HG03439 (cell line): ENCODE measurements at regions not wholly inside any gene's neighbourhood (a gene's known extent, or its start where the extent isn't known, plus 50 kb on each side); places are given as distances from the start of the nearest gene placed in this dataset.

Experiments
- ATAC-seq: cut with Tn5 transposase; IDR thresholded peaks from one replicate; pipeline ENCODE4 v1.9.1; 2021; ENCODE audit warnings: mild to moderate bottlenecking, moderate library complexity; ENCODE audit not compliant: unreplicated experiment

GRCh38 chr5:44868541-44868940 lies 59.8 kb downstream of the MRPS30 start:
- no peak for ATAC-seq

- ATAC-seq: no peak
These were observed 61.2 kb downstream of the MRPS30 start for GRCh38 chr5:44869928-44870327.

GRCh38 chr5:44870430-44870829 lies 61.7 kb downstream of the MRPS30 start:
- ATAC-seq: no peak

DNA sequence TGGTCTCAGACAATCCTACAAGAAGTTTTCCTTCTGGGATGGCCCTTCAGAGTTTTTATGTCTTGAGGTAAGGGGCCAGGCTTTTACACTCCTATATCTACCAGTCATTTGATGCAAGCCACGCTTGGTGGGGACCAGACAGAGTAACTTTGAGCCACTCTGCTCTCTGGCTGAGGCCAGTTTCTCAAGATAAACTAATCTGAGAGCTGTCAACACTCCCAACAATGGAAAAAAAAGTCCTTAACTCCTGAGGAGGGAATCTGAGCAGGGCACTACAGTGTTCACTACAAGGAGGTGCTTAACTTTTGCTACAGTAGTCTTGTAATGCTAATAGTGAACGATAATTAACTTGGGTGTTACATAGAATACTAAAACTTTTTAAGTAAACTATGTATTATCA lies 62.7 kb downstream of the MRPS30 start:
- no peak for ATAC-seq

DNA sequence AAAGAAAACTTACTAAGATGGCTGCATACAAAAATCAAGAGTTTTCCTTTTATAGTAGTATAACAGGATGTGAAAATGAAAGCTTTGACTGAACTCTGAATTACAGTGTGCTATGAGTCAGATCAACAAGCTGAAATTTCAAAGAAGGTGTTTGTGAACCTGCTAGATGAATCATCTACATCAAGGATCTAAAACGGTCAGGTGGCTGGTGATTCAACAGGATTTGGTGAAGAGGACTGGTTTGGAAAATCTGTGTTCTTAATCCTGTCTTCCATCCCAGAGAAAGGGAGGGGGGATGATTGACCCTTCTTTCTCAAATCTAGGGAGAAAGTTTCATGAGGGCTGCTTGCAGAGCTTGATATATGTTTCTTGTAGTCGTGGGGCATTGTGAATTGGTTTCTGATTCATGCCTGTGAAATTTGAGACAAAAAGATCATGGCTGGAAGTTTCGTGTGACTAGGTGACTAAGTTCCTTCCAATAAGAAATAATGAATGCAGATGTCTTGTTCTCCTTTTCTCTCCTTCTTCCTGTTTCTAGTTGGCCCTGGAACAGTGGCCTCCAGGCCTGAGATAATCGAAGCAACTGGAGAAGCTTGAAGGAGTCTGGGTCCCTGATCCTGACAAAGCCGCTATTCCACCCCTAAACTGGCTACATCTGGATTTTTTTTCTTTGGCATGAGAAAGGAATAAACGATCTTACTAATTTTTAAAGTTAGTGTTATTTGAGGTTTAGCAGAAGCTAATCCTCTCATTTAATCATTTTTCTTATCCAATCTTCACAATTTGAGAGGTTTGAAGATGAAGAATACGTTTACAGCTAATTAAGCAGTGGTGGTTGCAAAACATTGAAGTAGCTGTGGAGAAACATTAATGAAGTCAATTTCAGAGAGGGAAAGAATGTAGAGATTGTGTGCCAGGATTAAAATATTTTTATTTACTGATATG lies 67.2 kb downstream of the MRPS30 start:
- peak; percentile 100 for ATAC-seq

GRCh38 chr5:44881266-44881665 lies 72.5 kb downstream of the MRPS30 start:
- no peak for ATAC-seq

DNA sequence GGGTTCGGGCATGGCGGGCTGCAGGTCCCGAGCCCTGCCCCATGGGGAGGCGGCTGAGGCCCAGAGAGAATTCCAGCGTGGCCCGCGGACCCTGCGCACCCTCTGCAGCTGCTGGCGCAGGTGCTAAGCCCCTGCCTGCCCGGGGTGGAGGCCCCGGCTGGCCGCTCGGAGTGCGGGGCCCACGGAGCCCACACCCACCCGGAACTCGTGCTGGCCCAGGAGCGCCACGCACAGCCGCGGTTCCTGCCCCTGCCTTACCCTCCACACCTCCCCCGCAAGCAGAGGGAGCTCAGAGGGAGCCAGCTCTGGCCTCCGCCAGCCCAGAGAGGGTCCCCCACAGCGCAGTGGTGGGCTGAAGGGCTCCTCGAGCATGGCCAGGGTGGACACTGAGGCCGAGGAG lies 75.3 kb downstream of the MRPS30 start:
- no peak for ATAC-seq

GRCh38 chr5:44885903-44886302 lies 77.2 kb downstream of the MRPS30 start:
- ATAC-seq: peak; percentile 88

- ATAC-seq: peak; percentile 50
These were observed 79.0 kb downstream of the MRPS30 start for GRCh38 chr5:44887722-44888121.

- ATAC-seq: no peak
These were observed 79.7 kb downstream of the MRPS30 start for GRCh38 chr5:44888435-44888834.

DNA sequence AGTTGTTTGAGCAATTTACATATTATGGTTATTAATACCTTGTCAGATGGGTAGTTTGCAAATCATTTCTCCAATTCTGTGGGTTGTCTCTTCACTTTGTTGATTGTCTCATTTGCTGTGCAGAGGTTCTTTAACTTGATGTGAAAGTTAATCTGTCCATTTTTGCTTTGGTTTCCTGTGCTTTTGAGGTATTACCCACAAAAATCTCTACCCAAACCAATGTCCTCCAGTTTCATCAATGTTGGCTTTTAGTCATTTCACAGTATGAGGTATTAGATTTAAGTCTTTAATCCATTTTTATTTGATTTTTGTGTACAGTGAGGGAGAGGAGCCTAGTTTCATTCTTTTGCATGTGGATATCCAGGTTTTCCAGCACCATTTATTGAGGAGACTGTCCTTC lies 82.4 kb downstream of the MRPS30 start:
- no peak for ATAC-seq

DNA sequence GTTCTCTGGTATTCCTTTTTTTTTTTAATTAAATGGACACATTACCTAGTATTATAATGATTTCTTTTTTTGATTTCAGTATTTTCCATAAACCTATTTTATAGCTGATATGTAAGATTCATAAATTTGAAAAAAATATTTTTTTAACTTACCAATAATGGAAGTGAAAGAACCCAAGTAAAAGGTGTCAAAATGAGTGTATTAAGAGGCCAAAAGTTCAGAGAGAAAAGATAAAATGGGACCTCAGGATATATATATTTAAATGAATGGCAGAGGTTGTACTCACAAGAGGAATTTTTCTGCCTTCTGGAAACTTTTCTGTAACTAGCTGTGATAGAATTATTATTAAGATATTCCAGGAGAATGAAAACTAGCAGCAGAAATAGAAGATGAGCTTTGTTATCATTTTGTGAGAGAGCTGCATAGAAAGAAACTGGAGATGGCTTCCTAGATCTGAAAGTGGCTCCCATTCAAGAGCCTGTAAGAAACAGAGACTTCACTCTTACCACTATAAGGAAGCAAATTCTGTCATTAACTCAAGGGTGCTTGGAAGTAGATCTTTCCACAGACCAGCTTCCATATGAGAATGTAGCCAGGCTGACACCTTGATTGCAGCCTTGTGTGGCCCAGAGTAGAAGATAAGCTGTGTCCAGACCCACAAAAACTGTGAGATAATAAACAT lies 91.7 kb downstream of the MRPS30 start:
- no peak for ATAC-seq

DNA sequence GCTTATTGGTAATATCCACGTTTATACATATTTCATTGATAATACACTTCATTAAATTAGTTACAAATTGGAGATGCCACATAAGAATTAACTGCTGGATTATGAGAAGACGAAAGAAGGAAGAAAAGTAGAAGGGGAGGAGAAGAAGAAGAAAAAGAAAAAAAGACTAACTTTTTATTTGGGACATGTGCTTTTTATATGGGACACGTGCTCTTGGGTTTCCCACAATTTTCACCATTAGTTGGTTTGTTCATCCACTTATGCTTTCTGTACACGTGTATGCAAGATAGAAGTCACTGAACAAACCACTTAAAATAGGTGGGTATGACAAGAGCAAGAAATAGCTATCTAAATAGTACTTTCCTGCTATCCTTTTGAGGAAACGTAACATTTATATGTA lies 98.6 kb downstream of the MRPS30 start:
- no peak for ATAC-seq

- no peak for ATAC-seq
These were observed 100.3 kb downstream of the MRPS30 start for GRCh38 chr5:44909004-44909403.

GRCh38 chr5:44911501-44911900 lies 102.8 kb downstream of the MRPS30 start:
- no peak for ATAC-seq

- ATAC-seq: no peak
These were observed 105.5 kb downstream of the MRPS30 start for GRCh38 chr5:44914221-44914620.

DNA sequence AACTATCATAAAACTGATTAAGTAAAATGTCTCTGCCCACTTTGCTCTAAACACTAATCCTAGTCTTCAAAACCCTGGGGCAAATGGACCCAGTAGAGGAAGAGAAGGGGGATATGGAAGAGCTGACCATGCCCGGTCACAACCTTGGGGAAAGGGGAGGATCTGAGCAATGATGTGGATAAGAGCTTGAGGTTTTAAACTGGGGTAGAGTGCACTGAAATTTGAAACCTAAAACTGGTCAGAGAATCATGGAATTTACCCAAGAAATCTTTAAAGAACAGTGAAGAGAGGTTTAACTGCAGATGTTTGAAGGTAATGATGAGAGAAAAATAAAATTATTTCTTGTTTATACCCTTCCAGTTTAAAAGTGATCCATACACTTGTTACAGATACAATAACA lies 110.8 kb downstream of the MRPS30 start:
- no peak for ATAC-seq

DNA sequence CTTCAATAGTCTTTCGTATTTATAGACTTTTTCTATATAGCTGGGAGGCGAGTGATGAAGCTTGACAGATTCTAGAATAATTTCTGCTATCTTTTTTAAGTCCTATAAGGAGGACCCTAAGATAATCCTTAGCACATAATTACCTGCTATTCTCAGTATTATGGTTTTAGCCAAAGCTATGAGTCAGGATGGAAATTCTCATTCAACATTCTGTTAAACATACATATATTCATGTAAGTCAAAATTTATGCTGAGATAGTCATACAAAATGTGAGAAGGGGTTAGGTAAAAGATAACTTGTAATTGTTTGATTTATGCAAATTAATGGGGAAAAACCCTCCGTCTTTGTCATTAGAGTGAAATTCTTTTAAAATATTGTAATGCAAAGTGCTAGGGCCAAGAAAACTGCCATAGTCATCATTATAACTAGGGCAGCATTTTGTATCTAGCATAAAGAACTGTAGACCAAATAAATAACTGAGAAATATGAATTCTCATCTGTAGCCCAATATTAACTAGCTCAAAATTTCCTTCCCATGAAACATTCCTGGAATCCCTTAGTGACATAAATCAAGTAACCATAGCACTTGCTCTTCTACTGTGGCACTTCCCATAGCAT lies 118.5 kb downstream of the MRPS30 start:
- no peak for ATAC-seq

DNA sequence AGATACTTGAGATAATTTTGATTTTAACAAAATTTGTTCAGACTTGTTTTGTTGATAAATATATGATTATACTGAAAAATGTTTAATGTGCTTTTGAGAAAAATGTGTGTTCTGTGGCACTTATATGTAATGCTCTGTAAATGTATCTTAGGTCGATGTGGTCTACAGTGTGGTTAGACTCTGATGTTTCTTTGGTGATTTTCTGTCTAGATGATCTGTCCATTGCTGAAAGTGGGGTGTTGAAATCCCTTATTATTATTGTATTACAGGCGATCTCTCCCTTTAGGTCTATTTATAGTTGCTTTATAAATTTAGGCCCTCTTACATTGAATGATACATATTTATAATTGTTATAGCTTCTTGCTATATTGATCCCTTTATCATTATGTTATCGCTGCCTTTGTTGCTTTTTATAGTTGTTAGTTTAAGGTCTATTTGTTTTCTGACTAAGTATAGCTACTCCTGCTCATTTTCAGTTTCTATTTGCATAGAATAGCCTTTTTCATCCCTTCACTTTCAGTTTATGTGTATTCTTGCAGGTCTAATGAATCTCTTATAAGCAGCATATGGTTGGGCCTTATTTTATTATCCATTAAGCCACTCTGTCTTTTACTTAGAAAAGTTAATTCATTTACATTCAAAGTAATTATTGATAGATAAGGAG lies 124.3 kb downstream of the MRPS30 start:
- ATAC-seq: peak; percentile 99

DNA sequence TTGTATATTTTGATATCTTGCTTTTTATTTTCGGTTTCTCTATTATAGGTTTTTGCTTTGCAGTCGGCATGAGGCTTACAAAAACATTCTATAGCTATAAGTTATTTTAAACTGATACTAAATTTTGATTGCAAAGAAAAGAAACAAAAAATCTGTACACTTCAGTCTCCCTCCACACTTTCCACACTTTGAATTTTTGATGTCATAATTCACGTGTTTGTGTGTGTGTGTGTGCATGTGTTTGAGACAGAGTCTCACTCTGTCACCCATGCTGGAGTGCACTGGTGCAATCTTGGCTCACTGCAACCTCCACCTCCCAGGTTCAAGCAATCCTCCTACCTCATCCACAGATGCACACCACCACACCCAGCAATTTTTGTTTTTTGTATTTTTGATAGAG lies 124.9 kb downstream of the MRPS30 start:
- ATAC-seq: peak; percentile 19

GRCh38 chr5:44935262-44935661 lies 126.5 kb downstream of the MRPS30 start:
- ATAC-seq: no peak
